Duodenal mucosa (tissue), 2 donors: ENCODE measurements at regions not wholly inside any gene's neighbourhood (a gene's known extent, or its start where the extent isn't known, plus 50 kb on each side); places are given as distances from the start of the nearest gene placed in this dataset.

Source experiments
- H3K27ac ChIP-seq: one replicate; pipeline ENCODE4 v1.7.0; 2013; ENCODE audit warnings: low read depth, low read length
- H3K27me3 ChIP-seq, 2 donors: one replicate each; pipeline ENCODE4 v1.7.0; 2013; ENCODE audit warnings: low read length in 2 of 2, control low read depth in 1 of 2; ENCODE audit not compliant: insufficient read depth in 2 of 2, control insufficient read depth in 1 of 2
- H3K36me3 ChIP-seq, 2 donors: one replicate each; pipeline ENCODE4 v1.7.0; 2013; ENCODE audit warnings: low read length in 2 of 2, control low read depth in 1 of 2; ENCODE audit not compliant: insufficient read depth in 2 of 2, control insufficient read depth in 1 of 2
- H3K4me1 ChIP-seq, 2 donors: one replicate each; pipeline ENCODE4 v1.7.0; 2013; ENCODE audit warnings: low read length in 2 of 2, control low read depth in 1 of 2; ENCODE audit not compliant: insufficient read depth in 2 of 2, control insufficient read depth in 1 of 2
- H3K4me3 ChIP-seq, 2 donors: one replicate each; pipeline ENCODE4 v1.7.0; 2013; ENCODE audit warnings: low read length in 2 of 2, low read depth in 1 of 2
- H3K9ac ChIP-seq, 2 donors: one replicate each; pipeline ENCODE4 v1.7.0; 2013; ENCODE audit warnings: low read length in 2 of 2, low read depth in 1 of 2
- H3K9me3 ChIP-seq, 2 donors: one replicate each; pipeline ENCODE4 v1.7.0; 2013; ENCODE audit warnings: low read length in 2 of 2, control low read depth in 1 of 2; ENCODE audit not compliant: control insufficient read depth in 1 of 2

DNA sequence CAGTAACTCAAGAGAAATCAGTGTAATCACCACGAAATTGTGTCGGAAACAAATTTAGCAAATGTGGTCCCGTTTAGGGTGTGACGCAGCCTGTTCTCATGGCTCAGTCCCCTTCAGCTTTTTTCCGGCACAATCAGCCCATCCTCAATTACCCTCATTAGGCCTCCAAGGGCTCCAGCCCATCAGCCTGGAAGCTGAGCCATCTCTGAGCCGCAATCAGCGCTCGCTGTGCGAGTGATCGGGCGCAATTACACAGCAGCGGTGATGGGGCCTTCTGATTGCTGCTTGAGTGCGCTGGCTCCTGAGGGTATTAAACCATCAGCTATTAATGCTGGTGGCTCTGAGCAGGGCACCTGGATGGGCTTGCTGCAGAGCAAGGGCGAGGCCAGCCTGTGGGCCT is 55.6 kb downstream of the PLXNA1 start:
- Histone ChIP-seq H3K27me3 (no peaks in the 10 kb centered on the region), H3K4me3 (no peak overlapping the region), H3K9me3 (no peaks in the 10 kb centered on the region), H3K4me1 (peaks cover 11 to 27% of the 10 kb centered on the region in 2 donors), H3K27ac (no peak overlapping the region), H3K9ac (no peak overlapping the region), H3K36me3 (no peaks in the 10 kb centered on the region)

DNA sequence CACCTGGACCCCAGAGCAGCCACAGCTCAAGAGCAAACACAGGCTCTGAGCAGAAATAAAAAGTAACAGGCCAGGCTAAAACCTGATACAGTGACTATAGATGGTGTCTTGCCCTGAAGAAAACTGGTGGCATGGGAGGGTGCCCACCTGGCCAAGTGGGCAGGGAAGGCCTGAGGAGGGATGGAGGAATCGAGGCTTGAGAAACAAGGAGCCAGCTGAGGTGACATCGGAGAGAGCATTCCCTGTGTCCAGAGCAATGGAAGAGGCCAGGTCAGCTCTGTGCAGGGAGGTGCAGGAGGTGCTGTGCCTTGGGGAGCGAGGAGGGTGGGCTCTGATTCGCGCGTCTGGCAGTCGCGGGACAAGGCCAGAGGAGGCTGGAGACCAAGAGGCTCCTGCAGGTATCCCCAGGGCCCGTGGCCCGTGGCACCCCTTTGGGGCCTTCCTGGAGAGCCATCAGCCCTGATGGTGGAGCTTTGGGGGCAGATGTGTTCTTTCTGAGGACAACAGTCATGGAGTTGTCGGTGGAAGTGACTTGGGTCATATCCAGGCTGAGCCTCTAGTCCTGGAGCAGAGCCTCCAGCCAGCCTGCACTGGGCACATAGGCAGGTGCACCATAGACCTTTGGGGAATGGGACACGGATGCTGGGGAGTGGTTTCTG is 56.1 kb downstream of the PLXNA1 start:
- H3K36me3 ChIP-seq: no peaks in the 10 kb centered on the region
- H3K27me3 ChIP-seq: no peaks in the 10 kb centered on the region
- H3K4me1 ChIP-seq: peaks cover 11 to 27% of the 10 kb centered on the region in 2 donors
- no peak overlapping the region for H3K4me3 ChIP-seq
- H3K9me3 ChIP-seq: no peaks in the 10 kb centered on the region
- no peak overlapping the region for H3K9ac ChIP-seq
- no peak overlapping the region for H3K27ac ChIP-seq

GRCh38 chr3:127039719-127040118 is 56.8 kb downstream of the PLXNA1 start:
- H3K9ac ChIP-seq: no peak overlapping the region
- no peak overlapping the region for H3K4me3 ChIP-seq
- H3K27ac ChIP-seq: no peak overlapping the region
- H3K27me3 ChIP-seq: no peaks in the 10 kb centered on the region
- H3K36me3 ChIP-seq: no peaks in the 10 kb centered on the region
- H3K9me3 ChIP-seq: no peaks in the 10 kb centered on the region
- H3K4me1 ChIP-seq: peaks cover 11 to 27% of the 10 kb centered on the region in 2 donors

DNA sequence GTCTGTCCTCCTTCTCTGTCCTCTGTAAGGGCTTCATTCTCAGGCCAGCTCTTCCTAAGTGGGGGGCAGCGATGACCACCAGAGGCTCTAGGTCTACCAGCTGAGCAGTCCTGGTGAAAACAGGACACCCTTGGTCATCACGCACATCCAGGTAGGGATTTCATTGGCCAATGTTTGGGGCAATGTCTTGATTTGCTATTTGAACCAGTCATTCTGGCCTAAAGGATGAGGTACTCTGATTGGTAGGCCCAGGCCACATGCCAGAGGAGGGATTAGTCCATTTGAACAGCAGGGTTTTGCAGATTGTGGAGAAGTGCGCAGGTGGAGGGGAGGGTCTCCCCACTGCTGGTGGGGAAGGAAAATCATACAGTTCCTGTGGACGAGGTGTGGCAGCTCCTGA is 57.3 kb downstream of the PLXNA1 start:
- H3K9ac ChIP-seq: no peak overlapping the region
- H3K4me1 ChIP-seq: peaks cover 11 to 24% of the 10 kb centered on the region in 2 donors
- no peaks in the 10 kb centered on the region for H3K27me3 ChIP-seq
- no peak overlapping the region for H3K4me3 ChIP-seq
- H3K27ac ChIP-seq: no peak overlapping the region
- no peaks in the 10 kb centered on the region for H3K36me3 ChIP-seq
- H3K9me3 ChIP-seq: no peaks in the 10 kb centered on the region

- Histone ChIP-seq H3K27ac (no peak overlapping the region), H3K4me1 (peaks cover 5 to 13% of the 10 kb centered on the region in 2 donors), H3K27me3 (no peaks in the 10 kb centered on the region)
Observed at GRCh38 chr3:127041264-127041820, 58.4 kb downstream of the PLXNA1 start.

GRCh38 chr3:127041933-127042332 is 59.0 kb downstream of the PLXNA1 start:
- no peak overlapping the region for H3K4me3 ChIP-seq
- no peaks in the 10 kb centered on the region for H3K27me3 ChIP-seq
- no peak overlapping the region for H3K9ac ChIP-seq
- peaks cover 0 to 7% of the 10 kb centered on the region in 2 donors for H3K4me1 ChIP-seq
- H3K36me3 ChIP-seq: no peaks in the 10 kb centered on the region
- no peaks in the 10 kb centered on the region for H3K9me3 ChIP-seq
- H3K27ac ChIP-seq: no peak overlapping the region

More at GRCh38 chr3:127041264-127041820, 58.4 kb downstream of the PLXNA1 start:
- no peak overlapping the region for H3K9ac ChIP-seq
- no peak overlapping the region for H3K4me3 ChIP-seq
- H3K9me3 ChIP-seq: no peaks in the 10 kb centered on the region
- no peaks in the 10 kb centered on the region for H3K36me3 ChIP-seq

GRCh38 chr3:127042634-127043033 is 59.7 kb downstream of the PLXNA1 start:
- Histone ChIP-seq H3K9me3 (no peaks in the 10 kb centered on the region), H3K36me3 (no peaks in the 10 kb centered on the region), H3K4me1 (no peaks in the 10 kb centered on the region), H3K9ac (no peak overlapping the region), H3K4me3 (no peak overlapping the region), H3K27ac (no peak overlapping the region), H3K27me3 (no peaks in the 10 kb centered on the region)

GRCh38 chr3:127043041-127043641 is 60.2 kb downstream of the PLXNA1 start:
- Histone ChIP-seq H3K27ac (no peak overlapping the region), H3K4me1 (no peaks in the 10 kb centered on the region), H3K4me3 (no peak overlapping the region), H3K9me3 (no peaks in the 10 kb centered on the region), H3K9ac (no peak overlapping the region), H3K36me3 (no peaks in the 10 kb centered on the region), H3K27me3 (no peaks in the 10 kb centered on the region)

DNA sequence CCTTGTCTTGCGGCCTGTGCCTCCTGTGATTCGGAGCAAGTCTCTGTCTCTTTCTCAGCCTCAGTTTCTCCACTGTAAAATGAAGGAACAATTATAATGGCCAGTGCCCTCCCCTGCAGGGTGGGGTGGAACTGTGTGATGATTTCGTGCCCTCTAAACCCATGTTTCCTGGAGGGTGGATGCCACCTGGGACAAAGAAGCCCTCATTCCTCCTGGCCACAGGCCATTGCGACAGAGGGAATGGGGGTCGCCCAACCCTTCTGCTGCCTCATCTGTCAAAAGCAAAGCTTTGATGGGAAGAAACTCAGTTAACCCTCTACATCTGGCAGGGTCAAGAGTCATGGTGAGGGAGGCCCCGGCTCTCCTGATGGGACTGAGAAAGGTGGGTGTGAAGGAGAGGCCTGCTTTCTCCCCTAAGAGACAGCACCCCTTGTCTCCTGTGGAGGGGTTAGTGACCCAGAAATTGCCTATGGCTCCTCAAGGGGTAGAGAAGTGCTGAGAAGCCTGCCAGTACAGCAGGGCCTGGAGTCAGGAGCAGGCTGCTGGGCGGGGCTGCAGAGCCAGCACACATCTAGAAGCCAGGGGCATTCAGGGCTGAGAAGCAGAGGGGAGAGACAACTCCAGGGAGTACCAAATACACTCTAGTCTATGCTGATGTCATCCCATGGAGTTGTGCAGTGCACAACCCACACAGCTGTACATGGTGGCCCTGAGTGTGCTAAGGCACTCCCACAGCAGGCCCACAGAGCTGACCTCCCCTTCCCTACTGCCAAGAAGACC is 61.0 kb downstream of the PLXNA1 start:
- Histone ChIP-seq H3K9me3 (no peaks in the 10 kb centered on the region), H3K36me3 (no peaks in the 10 kb centered on the region), H3K4me1 (no peaks in the 10 kb centered on the region), H3K27me3 (no peaks in the 10 kb centered on the region), H3K4me3 (no peak overlapping the region), H3K9ac (no peak overlapping the region), H3K27ac (no peak overlapping the region)

DNA sequence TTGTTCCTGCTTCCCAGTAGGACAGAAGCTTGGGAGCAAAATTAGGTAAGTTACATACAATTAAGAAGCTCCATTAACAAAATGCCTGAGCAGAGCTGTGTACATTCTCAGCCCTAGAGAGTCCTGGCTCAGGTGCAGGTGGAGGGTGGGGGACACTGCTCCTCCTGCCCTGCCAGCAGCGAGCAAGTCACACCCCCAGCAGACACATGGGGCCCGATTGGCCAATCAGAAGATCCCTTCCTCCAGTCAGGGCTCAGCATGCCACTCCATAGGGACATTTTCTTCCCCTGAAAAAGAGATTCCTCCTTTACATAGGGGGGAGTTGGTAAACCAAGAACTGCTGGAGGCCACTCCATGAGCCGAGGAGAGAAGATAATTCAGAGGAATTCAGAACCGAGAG is 62.1 kb downstream of the PLXNA1 start:
- Histone ChIP-seq H3K9ac (no peak overlapping the region), H3K4me1 (no peaks in the 10 kb centered on the region), H3K36me3 (no peaks in the 10 kb centered on the region), H3K4me3 (no peak overlapping the region), H3K27ac (no peak overlapping the region), H3K9me3 (no peaks in the 10 kb centered on the region), H3K27me3 (no peaks in the 10 kb centered on the region)
